Left renal pelvis (tissue), 4 donors: ENCODE measurements at regions not wholly inside any gene's neighbourhood (a gene's known extent, or its start where the extent isn't known, plus 50 kb on each side); places are given as distances from the start of the nearest gene placed in this dataset.

Experiments
- DNase-seq, 4 donors: peaks; one replicate each; pipeline ENCODE4 v3.0.0-alpha.2; 2013; ENCODE audit warnings: low read depth in 4 of 4, low spot score in 3 of 4

GRCh38 chr3:74564560-74564959 is 49.9 kb downstream of the CNTN3 start:
- DNase-seq = no peak

DNA sequence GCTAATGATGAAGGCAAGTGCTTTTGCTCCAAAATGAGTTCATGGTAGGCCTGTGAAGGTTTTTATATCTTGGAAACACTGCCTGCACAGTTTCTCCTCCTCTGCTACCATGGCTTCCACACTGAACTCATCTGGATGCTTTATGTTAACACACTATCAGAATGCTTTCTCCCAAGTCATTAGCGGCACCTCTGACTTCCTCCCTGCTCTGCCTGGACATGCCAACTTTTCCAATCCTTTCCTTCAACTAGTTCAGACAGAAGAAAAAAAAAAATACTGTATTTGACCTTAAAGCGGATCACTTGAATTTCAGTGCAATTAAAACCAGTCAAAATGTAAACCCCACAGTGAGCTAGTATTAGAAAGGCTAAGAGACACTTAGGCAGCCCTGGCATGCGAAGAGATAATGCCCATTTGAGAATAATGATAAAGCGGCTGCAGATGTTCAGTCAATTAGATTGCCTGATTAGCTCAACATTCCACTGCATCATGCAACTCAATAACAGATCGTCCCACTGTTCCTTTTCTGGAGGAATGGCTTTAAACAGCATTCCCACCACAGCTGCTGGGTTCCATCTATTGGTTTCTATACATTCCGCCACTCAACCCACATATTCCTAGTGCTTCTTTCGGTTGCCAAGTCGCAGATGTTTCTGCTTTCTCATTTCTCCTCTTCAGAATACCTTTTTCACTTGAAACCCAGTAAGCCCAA is 51.7 kb downstream of the CNTN3 start:
- DNase-seq = no peak

DNA sequence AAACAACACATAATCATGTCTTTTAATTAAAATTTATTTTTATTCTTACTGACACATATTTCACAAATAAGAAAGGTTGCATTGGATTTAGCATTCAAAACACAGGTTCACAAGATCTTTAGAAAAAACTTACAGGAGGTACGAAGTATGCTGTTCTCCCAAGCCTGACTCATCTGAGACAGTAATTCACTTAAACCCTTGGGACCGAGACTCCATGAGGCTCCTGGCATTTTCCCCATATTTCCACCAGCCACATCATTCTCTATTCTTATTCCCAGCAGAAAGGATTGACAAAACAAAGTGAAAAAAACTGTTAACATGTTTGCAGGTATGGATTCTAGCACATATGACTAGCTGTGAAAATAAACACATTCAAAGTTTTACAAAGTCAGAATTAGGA is 52.6 kb downstream of the CNTN3 start:
- no peak for DNase-seq

DNA sequence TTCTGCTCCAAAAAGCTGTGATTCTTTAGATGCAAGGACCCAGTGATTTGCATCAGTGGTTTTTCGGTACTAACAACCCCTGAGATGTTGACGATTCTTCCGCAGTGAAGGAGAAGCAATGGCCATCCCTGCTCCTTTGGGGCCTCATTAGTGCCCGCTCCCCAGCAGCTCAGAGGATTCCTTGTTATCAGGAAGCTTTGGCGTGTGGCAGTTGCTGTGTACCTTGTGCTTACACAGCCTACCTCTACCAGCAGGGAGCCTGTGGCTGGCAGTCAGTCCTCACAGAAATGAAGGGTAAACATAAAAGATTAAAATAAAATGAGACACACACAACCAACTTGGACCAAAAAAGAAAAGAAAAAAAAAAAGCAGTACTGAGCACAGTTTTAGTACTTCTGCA is 55.2 kb downstream of the CNTN3 start:
- no peak for DNase-seq

GRCh38 chr3:74550686-74551085 is 63.8 kb downstream of the CNTN3 start:
- no peak for DNase-seq

DNA sequence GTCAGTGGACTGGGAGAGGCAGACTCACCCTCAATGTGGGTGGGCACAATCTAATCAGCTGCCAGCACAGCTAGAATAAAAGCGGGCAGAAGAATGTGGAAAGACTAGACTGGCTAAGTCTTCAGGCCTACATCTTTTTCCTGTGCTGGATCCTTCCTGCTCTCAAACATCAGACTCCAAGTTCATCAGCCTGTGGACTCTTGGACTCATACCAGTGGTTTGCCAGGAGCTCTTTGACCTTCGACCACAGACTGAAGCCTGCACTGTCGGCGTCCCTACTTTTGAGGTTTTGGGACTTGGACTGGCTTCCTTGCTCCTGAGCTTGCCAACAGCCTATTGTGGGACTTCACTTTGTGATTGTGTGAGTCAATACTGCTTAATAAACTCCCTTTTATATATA is 68.0 kb downstream of the CNTN3 start:
- no peak for DNase-seq

DNA sequence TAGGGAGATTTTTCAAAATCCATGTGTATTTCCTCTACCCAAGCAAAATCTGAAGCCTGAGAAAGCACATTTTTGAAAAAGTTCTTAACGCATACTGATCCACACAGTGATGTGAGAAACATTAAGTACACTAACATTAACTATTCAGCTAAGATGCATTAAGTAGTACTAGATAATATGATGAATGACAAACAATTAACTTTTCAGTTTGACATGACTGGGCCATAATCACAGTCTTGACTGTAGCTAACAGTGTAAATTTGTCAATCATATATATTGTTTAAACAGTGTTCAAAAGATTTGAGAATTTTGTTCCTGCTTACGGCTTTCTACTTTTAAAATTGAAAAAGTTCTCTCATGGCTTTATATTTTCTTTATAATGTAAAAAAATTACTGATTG is 72.0 kb downstream of the CNTN3 start:
- DNase-seq = no peak

DNA sequence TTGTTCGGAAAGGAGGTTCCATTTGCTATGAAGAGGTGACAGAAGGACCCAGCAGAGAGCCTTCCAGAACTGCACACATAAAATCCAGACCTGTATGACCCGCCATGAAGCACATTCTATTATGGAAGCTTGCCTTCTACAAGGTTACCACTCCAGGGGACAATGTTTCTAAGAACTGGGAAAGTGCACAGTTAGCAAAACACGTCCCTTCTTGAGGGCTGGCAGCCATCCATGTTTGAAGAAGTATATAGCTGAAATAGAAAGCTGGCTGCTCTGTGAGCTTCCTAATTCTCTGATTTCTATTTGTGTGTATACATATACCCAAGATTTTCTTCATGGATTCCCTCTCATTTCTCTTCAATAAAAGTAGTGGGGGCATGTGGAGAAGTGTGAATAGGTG is 74.6 kb downstream of the CNTN3 start:
- DNase-seq = no peak

GRCh38 chr3:74538669-74539068 is 75.8 kb downstream of the CNTN3 start:
- DNase-seq = no peak

DNA sequence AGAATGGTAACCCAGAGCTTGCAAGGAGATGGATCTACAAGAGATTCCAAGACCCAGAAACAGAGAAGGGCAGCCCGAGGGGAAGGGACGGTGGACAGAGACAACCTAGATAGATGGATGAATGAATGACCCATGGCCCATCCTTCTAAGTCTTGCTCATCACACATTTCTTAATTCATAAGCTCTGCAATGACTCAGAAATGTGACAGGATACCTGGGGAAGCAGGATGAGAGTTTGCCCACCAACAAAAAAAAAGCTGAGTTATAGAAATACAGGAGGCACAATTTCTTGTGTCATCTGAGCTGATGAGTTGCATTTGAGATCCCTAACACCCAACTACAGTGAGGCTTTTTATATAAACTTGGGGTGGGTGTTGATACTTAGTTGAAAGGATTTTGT is 76.6 kb downstream of the CNTN3 start:
- no peak for DNase-seq

- DNase-seq = no peak
These were observed 77.3 kb downstream of the CNTN3 start for GRCh38 chr3:74537164-74537563.

- no peak for DNase-seq
These were observed 79.2 kb downstream of the CNTN3 start for GRCh38 chr3:74535281-74535680.

- DNase-seq = no peak
These were observed 79.8 kb downstream of the CNTN3 start for GRCh38 chr3:74534611-74535010.

GRCh38 chr3:74532446-74532845 is 82.0 kb downstream of the CNTN3 start:
- DNase-seq = no peak

DNA sequence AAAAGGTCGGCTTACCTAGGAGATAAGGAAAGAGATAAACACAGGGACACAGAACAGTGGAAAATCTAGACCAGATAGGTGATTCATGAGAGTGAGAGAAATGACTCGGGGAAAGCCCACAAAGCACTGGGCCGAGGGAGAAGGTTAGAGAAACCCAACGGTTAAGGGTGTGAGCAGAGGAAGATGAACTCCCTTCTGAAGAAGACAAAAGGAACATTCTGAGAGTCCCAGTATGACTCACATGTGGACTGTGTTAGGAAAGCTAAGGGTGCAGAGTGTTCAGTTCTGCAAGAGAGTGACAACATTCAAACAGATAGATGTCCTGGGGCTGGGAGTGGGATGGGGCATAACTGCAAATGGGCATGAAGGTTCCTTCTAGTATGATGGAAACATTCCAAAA is 83.0 kb downstream of the CNTN3 start:
- DNase-seq = no peak

GRCh38 chr3:74529145-74529544 is 85.3 kb downstream of the CNTN3 start:
- DNase-seq = no peak

DNA sequence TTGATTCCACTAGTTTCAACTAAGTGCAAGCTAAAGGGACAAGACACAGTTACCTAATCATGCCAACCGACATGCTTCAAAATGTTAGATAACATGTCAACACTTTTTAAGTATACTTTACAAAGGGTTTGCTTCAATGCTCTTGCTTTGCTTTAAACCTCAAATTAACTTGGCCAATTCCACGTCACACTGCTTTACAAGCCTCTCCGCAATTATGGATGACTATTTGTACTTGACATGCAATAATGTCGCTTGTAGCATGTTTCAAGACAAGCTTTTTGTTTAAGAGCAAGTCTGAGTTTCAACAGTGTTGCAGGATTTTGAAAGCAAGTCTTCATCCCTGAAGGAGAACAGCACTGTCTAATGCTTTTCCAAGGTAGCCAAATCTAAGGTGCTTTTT is 86.9 kb downstream of the CNTN3 start:
- DNase-seq = no peak

- no peak for DNase-seq
These were observed 90.6 kb downstream of the CNTN3 start for GRCh38 chr3:74523811-74524210.

DNA sequence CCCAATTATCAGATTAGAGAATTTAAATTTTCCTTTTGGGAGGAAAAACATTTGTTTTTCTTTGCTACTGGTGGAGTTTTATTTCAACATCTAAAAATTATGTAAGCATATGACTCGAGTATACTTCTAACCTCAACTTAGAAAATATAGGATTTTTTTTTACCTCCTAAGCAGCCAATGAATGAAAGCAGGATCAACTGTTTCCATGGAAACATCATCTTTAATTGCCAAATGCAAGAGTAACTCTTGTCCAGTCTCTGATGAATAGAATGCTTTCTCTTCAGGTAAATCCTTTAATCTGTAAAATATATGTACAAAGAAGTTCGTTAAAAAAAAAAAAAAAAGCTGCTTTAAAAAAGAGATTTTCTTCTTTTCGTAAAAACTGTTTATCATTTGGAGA is 93.6 kb downstream of the CNTN3 start:
- no peak for DNase-seq

DNA sequence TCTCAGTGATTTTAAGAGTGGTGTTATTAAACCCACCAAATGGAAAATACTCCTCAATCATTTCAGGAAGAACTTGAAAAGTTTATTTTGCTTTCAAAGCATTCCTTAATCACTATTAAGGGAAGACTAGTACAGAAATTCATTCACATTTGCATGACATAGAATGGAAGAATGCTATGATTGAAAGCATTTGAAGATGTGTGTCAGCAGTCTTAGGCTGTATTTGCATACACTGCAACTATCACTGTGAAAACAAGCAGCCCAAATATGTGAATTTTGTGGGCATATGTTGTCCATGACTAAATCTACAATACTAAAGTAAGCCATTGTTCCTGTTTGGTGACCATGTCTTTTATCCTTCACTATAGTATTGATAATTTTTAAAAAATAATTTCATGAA is 95.8 kb downstream of the CNTN3 start:
- DNase-seq = no peak

- no peak for DNase-seq
These were observed 98.4 kb downstream of the CNTN3 start for GRCh38 chr3:74516019-74516418.

GRCh38 chr3:74515451-74515850 is 99.0 kb downstream of the CNTN3 start:
- DNase-seq = no peak

DNA sequence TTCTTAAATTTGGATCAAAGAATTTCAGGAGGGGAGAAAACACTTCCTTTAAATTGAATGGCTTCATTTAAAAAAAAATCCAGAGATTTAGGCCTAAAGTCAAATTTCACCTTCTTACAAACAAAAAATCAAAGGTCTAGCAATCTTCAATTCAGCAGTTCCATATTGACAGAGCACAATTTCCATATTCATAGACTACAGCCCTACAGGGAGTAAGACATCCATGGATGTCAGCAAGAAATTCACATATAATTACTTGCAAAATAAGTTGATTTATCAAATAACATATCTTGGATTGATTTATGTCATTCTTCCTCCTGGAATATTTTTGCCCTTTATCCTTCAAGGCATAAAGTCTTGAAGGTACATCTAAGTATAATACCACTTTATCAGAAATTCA is 103.4 kb downstream of the CNTN3 start:
- DNase-seq = no peak
